ENCODE measurements at regions not wholly inside any gene's neighbourhood (a gene's known extent, or its start where the extent isn't known, plus 50 kb on each side); places are given as distances from the start of the nearest gene placed in this dataset.
"Not testable (repeated sequence)": the region's sequence is repeated elsewhere in the genome, so short reads cannot be mapped to it uniquely, and the experiment has no call there.

- no peak for DNase-seq (ENCODE audit: low read depth)
Measured at GRCh38 chr1:219560856-219561255, 52.0 kb downstream of the ZC3H11B start.

- DNase-seq (ENCODE audit: low read depth), result no peak
Measured at GRCh38 chr1:219559899-219560298, 53.0 kb downstream of the ZC3H11B start.

GRCh38 chr1:219555806-219556205, 57.1 kb downstream of the ZC3H11B start:
- peak; percentile 18 for DNase-seq (ENCODE audit: low read depth)

- DNase-seq (ENCODE audit: low read depth), result peak; percentile 48
Measured at GRCh38 chr1:219555031-219555692, 57.7 kb downstream of the ZC3H11B start.

- DNase-seq (ENCODE audit: low read depth), result no peak
Measured at GRCh38 chr1:219553934-219554502, 58.9 kb downstream of the ZC3H11B start.

GRCh38 chr1:219550201-219550600, 62.7 kb downstream of the ZC3H11B start:
- no peak for DNase-seq (ENCODE audit: low read depth)

- DNase-seq (ENCODE audit: low read depth), result no peak
Measured at GRCh38 chr1:219549215-219549614, 63.7 kb downstream of the ZC3H11B start.

- DNase-seq (ENCODE audit: low read depth), result no peak
Measured at GRCh38 chr1:219548386-219548785, 64.5 kb downstream of the ZC3H11B start.

- DNase-seq (ENCODE audit: low read depth), result not testable (repeated sequence)
Measured at GRCh38 chr1:219545756-219546155, 67.1 kb downstream of the ZC3H11B start.

GRCh38 chr1:219544163-219544846, 68.6 kb downstream of the ZC3H11B start:
- DNase-seq (ENCODE audit: low read depth), result no peak

GRCh38 chr1:219542828-219543518, 69.9 kb downstream of the ZC3H11B start:
- peak; percentile 71 for DNase-seq (ENCODE audit: low read depth)

- DNase-seq (ENCODE audit: low read depth), result no peak
Measured at GRCh38 chr1:219541946-219542345, 71.0 kb downstream of the ZC3H11B start.

- no peak for DNase-seq (ENCODE audit: low read depth)
Measured at GRCh38 chr1:219539645-219540254, 73.2 kb downstream of the ZC3H11B start.

- no peak for DNase-seq (ENCODE audit: low read depth)
Measured at GRCh38 chr1:219538886-219539285, 74.0 kb downstream of the ZC3H11B start.

- DNase-seq (ENCODE audit: low read depth), result no peak
Measured at GRCh38 chr1:219537223-219537631, 75.7 kb downstream of the ZC3H11B start.

- no peak for DNase-seq (ENCODE audit: low read depth)
Measured at GRCh38 chr1:219536038-219536437, 76.9 kb downstream of the ZC3H11B start.

GRCh38 chr1:219534991-219535390, 77.9 kb downstream of the ZC3H11B start:
- no peak for DNase-seq (ENCODE audit: low read depth)

- DNase-seq (ENCODE audit: low read depth), result no peak
Measured at GRCh38 chr1:219533280-219533679, 79.6 kb downstream of the ZC3H11B start.

- peak; percentile 8 for DNase-seq (ENCODE audit: low read depth)
Measured at GRCh38 chr1:219529116-219529515, 83.8 kb downstream of the ZC3H11B start.

- DNase-seq (ENCODE audit: low read depth), result no peak
Measured at GRCh38 chr1:219528633-219529032, 84.3 kb downstream of the ZC3H11B start.

GRCh38 chr1:219527994-219528393, 84.9 kb downstream of the ZC3H11B start:
- DNase-seq (ENCODE audit: low read depth), result no peak

GRCh38 chr1:219526074-219526473, 86.8 kb downstream of the ZC3H11B start:
- no peak for DNase-seq (ENCODE audit: low read depth)
